GM21528 (cell line): ENCODE measurements at regions not wholly inside any gene's neighbourhood (a gene's known extent, or its start where the extent isn't known, plus 50 kb on each side); places are given as distances from the start of the nearest gene placed in this dataset.

Experiments used
- ATAC-seq: cut with Tn5 transposase; IDR thresholded peaks from one replicate; pipeline ENCODE4 v1.9.1; 2021; ENCODE audit warnings: mild to moderate bottlenecking, moderate library complexity; ENCODE audit not compliant: unreplicated experiment, low FRiP score

DNA sequence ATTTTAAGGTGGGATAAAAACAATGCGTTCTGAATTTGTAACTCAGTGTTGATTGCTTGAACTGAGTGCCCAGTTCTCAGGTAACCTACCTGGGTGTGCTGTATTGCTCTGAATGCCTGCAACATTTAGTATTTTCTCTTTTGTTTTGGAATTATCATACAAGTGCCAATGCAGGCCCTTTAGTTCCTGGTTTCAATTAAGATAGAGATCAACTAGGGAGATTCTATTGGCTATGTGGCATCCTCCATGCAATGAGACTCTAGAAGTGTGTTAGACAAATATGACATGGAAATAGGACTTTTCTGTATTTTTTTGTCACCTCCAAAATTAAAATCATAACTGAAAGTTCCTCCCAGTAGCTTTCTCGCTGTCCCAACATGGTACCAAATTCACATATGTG is 438.7 kb upstream of the IGFBP7 start:
- no peak for ATAC-seq

DNA sequence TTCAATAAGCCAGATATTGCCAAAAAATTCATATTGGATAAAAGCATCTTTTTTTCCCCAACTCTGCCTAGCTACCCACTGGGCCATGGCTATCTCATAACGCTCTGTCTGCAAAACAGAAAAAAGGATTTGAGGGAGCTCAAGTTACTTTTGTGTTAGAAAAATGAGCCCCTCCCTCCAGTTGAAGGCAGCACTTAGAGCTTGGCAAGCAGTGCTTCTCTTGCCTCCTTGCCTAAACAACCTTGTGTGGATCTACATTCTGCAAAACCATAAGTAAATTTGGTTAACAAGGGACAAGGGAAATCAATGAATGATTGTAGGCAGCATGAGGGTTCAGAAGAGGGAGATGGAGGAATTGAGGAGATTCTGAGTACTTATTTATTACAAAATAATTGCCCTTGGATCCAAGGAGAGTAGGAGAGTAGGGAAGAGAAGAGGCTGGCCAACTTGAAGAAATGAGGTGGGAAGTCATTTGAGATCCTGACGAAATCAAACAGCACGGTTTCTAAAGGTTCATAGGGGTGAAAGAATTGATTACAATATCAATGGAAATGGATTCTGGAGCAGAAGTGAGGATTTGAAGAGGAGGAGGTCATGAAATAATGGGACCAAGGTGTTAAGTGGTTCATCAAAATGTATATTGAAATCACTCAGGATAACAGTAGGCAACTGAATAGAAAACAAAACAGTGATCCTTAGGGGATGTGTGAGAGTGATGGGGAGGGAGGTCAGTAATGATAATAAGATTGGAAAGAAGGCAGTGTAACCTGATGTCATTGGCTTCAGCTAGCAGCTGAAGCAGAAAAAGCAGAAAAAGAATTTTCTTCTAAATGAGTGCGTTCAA is 434.8 kb upstream of the IGFBP7 start:
- no peak for ATAC-seq

DNA sequence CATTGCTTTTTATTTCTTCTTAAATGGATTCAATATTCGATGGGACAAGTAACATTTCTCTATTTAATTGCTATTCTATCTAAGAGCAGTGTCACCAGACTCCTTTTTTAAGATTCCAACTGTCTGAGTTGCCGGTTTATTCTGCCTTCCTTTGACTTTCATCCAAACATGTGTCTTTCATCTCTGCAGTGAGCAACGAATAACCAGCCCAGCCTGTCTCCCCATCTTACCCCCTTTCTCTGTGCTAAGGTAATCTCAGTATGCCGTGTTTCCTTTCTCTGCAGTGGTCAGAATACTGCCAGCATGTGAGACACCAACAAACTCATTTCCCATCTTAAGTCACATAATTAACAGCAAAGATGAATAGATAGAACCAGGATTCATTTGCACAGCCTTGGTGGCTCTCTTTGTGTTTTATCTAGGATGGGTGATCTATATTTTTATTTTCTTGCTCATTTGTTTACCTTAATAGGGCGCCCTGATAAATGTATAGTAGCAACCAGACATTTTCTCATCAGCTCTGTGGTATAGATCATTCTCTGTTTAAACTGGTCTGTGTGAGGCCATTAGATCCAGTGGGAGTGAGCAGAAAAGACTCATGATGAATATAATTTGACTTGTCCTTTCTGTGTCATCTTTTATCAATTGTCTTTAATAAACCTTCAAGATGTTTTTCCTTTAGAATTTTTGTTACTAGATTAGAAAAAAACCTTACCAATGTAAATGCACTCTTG is 394.8 kb upstream of the IGFBP7 start:
- no peak for ATAC-seq

DNA sequence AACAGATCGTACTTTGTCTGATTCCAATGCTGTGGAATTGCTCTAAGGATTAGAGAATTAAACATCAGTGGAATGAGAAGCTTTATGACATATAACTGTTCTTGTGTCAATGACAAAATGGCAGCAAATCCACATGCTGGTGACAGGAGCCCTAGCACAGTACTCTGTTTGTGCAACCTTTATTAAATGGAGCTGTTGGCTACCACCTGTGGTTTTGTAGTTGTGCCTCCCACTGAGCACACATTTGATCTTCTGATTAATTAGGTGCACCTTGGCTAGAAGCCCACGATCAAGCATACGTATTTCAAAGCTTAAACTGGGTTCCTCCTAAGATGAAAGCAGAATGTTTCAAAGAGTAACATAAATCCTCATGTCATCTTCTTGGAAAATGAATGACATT is 394.0 kb upstream of the IGFBP7 start:
- no peak for ATAC-seq

DNA sequence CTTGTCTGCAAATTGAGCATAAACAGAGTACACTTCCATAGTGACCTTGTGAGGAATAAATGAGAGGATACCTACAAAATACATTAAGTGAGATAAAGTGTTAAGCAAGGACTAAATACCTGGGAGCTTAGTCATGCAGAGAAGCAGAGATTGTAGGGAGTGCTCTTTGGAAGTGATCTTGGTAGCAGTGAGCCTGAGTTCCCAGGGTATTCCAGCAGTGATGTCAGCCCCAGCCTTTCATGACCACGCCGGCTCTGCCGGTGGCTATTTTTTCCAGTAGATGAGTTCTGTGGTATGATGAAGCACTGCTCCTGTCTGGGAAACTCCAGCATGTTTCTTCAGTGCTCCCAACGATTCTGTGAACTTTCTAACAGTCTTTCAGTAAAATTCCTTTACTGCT is 391.5 kb upstream of the IGFBP7 start:
- no peak for ATAC-seq

DNA sequence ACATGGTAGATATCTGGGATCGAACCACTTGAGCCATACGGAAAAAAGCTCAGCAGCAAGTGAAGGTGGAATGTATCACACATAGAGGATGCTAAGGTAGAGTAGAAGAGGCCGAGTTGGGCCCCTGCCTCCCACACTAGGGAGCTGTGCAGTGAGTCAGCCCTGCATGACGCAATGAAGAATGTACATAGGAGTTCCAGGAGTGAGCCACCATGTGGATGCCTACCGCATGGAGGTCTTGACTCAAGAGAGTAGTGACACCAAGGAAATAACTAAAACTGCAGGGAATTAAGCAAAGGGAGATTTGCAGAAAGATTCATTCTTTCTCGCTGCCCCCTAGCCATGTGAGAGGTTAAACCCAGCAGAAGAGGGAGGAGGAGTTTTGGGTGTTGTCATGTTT is 389.6 kb upstream of the IGFBP7 start:
- ATAC-seq = no peak

DNA sequence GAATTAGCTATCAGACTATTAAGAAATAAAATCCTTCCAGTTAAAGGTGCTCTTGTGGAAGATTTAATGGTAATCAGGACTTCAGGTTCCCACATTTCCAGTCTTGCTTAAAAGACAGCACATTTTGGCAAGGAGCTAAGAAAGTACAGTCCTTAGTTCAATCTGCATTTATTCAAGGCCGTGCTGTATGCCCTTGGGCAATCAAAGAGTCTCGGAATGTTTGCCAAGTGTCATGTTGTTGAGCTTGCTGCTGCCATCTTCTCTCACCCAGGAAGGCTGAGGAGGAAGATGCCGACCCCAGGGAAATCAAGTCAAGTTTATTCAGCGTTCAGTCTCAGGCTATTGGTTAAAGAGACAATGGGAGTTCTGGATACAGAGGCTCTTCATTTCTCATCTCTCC is 388.1 kb upstream of the IGFBP7 start:
- no peak for ATAC-seq

DNA sequence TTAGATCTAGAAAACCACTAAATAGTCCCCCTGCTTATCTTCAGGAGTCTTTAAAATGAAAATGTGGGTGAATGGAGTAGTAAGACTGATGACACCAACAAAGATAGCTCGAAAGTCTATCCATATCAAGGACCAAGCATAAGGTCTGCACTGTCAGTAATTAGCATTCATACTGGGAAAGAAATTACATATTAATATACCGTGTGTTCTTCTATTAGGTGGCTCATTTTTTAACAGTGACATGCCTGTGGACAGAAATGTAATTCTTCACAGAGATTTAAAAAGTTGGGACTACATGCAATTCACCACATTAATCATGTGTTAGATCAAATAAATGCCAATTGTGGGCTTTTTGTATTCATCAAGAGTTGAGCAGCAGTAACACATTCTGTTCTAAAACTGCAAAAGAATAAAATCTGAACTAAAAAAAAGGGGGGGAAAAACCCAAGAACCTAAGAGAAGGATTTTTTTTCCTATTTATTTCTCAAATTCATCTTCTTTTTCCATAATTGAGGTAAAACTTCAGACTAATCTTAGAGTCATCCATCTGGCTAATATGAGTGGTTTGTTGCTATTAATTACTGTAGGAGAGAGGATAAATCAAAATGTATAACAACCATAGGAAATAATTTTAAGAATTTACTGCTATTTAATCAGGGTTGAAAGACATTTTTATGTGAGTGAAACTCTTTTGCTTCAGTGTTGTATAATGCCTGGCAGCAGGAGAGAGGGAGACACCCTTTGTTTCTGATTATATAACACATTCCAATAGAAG is 386.7 kb upstream of the IGFBP7 start:
- ATAC-seq = no peak

DNA sequence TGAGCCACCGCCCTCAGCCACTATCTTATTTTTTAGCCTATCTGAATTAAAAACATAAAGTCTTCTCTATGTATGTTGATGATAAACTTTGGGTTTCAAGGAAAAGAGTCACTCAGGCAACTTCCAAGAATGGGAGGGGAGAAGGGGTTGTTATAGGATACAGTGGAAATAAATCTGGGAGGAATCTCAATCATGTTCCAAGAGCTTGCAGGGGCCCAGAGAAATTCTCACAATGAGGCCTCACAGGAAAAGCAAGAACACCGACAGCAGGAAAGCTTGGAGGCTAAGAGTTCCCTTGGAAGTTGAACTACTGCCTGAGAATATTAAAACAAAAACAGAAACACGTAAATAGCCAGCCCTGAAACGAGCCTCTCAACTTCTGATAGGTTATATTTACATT is 384.6 kb upstream of the IGFBP7 start:
- ATAC-seq = no peak

DNA sequence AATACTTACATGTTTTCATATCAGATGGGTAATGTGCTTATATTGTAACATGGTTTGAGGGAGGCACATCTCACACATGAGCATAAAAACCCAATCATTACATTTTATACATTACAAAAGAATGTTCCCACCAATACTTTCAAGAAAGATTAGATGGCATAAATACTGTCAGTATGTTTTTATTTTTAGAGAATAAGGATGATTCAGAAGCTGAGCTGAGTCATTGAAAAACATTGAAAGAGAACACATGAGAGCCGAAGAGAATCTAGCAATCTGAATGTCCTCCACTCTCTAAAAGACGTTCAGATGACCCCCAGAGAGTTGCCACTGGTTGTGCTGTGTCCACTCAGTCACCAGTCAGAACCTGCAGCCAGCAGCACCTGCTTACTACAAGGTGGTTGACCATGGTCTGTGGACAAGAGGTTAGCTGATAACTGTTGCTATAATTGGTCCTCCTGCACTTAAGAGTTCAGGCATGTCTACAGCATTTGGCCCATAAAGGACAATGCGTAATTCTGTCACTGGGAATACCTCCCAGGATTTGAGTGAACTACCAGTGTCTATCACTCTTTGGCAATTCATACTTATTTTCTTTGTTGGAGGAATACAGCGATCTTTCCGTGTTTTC is 382.2 kb upstream of the IGFBP7 start:
- ATAC-seq = no peak

DNA sequence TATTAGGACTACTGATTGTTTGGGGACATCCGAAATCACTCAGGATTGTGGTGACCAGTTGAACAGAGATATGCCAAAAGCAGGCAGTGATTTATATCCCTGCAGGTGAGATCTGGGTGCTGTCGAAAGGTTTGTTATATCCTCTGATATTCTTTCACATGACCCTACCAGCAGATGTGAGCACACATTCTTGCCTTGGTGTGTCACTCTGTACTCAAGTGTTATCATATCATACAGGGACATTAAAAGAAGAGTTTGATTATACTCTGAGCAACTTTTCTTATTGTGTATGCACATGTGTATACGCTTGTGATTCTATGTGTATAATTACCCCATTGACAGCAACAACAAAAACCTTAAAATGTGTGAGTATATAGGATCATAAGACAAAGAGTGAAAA is 381.2 kb upstream of the IGFBP7 start:
- no peak for ATAC-seq

DNA sequence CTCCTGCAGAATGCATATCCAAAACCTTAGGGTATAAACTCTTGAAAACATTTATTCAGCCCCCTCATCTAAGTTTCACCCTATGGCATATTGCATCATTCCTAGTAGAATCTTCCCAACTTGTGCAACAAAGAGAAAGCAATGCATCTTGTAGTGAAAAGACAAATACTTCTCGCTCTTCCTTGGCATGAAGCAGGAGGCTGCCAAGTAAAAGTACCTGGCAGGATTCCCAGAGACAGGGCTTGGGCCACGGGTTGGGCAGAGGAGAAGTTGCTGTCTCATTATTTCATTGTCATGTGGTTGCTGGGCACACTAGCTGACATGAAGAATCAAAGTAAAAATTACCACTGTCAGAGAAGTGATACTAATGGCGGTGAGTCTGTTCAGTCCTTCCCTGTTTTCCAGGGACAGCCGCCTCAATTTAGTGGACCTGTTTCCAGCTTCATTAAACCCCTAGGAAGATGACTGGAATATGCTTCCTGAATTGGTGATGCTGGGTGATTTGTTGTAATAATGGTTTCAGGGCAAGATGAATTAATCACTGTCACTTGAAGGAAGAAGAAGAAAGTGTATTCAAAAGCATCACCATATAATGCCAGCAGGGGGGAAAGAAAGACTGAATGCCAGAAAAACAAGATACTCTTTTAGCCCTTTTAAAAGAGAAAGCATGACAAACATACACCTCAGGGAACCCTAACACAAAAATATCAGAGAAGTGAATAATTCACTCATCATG is 380.5 kb upstream of the IGFBP7 start:
- ATAC-seq = no peak

DNA sequence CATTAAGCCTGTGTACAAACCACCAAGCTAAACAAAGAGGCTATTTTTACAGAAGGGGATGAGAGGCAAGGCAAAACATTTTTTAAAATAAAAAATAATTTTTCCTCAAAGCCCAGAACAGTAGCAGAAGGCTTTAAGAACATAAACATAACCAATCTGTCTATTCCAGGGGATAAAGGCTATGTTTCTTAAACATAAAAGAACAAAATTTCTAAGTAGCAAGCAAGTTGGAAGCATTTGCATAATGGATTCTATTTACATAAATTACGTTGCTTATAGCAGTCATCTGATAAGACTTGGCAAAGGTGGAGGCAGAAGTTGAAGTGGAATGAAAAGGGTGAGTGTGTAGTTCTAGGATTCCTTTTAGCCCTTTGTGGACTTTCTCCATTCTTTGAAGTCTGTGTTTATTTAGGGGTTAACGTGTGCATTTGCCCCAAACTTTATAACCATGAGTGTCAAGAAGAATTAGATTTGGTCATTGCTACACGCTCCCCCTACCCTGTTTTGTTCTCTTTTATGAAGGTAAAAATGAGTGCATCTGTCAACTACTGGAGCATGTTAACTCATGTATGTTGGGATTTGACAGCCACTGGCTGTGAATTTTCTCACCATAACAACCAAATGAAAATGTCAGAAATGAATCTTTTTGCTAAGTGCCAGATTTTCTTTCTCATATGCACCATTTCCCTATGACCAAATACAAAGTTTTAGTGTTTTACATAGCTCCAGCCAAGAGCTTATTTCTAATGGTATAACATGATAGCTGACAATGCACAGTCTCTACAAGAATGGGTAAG is 378.4 kb upstream of the IGFBP7 start:
- ATAC-seq = no peak

DNA sequence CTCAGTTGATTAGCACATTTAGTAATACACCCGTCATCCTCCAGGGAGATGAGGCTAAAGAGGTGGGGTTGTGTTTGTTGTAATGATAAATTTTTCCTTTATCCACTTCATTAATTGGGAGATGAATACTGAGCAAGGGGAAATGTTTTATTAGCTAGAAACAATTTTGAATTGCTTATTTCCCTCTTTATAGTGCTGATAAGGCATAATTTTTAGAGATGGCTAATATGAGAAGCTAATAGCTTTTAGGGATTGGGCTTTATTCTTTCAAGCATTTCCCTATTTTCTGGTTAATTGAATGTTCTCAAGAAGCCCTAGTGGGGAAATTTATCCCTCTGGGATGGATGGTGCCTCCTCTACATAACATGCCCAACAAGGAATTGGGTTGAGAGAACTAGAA is 365.2 kb upstream of the IGFBP7 start:
- ATAC-seq = no peak

DNA sequence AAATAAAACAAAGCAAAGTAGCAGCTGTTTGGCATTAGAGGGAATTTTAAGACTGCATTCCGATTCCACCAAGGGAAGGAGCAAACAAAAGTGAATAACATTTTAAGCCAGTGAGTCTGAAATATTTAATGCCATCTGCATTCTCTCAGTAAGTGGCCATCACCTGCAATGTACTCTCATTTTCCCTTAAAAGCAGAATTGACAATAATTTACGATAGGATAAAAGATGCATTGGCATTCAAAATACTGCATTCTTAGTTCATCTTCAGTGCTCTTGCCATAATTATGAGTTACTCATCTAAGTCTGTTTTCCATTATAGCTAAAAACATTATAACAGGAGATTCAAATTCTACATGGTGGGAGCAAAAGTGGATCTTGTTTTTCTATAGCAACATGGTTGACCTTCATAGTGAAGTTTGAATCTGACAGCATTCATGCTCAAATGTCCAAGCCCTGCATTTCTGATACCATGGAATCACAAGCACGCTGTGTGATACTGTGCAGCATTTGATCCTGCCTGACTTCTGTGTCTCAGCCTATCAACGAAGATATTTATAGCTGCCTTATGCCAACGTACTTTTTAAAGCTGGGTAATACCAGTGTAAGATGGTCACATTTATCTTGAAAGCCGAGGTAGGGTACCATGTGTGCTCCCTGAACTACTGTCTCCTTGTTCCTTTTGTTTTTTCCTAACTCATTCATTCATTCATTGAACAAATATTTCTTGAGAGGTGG is 355.3 kb upstream of the IGFBP7 start:
- ATAC-seq = no peak

DNA sequence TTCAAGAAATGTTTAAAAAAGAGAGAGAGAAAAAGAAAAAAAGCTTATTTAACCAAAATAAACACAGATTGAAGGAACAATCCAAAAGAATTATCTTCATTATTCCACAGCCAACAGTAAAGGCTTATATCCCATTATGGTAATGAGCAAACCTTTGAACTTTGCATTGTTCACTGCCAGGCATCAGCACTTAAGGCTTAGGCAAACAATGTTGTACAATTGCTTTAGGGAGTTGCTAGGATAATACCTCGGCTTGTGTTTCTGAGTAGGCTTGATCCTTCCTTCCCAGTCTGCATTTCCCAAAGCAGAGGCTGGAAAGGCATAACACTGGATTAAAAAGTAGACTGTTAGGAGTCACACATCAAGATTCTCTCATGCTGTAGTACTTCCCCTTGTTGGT is 352.7 kb upstream of the IGFBP7 start:
- no peak for ATAC-seq

DNA sequence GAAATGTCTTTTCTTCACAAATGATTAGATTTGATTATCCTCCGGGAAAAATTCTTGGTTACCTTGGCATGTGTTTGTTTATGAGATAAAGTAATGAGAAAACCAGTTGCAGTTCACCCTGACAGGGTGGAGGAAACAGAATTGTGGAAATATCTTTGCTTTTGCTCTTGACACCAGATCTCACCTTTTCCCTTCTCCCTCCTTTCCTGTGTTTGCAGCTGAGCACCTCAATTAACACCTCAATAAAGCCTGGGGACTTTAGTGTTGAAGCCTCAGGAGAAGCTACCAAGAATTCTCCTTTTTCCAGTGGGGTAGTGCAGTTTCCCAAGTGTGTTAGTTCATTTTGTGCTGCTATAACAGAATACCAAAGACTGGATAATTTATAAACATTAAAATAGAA is 350.8 kb upstream of the IGFBP7 start:
- no peak for ATAC-seq

DNA sequence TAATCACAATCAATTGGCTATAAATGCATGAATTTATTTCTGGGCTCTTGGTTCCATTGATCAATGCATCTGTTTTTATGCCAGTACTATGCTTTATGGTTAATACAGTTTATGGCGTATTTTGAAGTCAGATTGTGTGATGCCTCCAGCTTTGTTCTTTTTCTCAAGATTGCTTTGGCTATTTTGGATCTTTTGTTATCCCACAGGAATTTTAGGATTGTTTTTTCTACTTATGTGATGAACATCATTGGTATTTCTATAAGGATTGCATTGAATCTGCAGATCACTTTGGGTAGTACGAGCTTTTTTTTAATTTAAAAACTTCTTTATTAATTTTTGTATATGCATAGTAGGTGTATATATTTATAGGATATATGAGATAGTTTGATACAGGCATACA is 338.7 kb upstream of the IGFBP7 start:
- ATAC-seq = no peak

DNA sequence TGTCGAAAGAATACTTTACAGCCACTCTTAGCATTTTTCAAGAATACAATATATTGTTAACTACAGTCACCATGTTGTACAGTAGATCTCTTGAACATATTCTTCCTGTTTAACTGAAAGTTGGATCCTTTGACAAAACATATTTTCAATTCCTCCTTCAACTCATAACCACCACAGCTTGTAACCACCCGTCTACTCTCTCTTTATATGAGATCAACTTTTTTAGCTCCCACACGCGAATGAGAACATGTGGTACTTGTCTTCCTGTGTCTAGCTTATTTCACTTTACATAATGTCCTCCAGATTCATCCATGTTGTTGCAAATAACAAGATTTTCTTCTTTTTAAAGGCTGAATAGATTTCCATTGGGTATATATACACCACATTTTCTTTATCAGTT is 338.3 kb upstream of the IGFBP7 start:
- no peak for ATAC-seq
